ENCODE measurements at regions not wholly inside any gene's neighbourhood (a gene's known extent, or its start where the extent isn't known, plus 50 kb on each side); places are given as distances from the start of the nearest gene placed in this dataset.

DNA sequence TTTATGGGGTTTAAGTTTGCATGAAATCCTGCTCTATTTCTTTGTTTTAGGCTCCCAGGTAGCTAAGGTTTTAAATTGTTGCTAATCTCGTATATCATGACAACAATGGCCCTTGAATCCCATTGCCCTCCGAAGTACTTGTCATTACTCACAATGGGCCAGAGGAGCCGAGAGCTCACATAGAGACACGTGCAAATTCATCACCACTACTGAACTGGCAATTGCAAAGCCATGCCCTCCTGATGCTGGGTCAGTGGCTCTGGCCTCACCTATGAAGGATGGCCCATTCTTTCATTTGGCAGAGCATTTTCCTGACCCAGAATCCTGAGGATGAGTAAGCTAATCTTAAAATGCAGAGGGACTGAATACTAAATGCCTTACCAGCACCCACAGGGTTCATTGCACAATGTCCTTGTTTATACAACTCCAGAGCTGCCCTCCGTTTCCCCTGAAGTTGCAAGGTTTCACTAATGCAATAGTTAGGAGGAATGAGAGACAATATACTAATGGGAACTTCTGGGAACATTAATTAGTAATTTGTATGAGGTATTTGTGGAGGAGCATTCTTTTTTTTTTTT is 71.6 kb upstream of the GAREM1 start:
- DNase-seq: no peak

DNA sequence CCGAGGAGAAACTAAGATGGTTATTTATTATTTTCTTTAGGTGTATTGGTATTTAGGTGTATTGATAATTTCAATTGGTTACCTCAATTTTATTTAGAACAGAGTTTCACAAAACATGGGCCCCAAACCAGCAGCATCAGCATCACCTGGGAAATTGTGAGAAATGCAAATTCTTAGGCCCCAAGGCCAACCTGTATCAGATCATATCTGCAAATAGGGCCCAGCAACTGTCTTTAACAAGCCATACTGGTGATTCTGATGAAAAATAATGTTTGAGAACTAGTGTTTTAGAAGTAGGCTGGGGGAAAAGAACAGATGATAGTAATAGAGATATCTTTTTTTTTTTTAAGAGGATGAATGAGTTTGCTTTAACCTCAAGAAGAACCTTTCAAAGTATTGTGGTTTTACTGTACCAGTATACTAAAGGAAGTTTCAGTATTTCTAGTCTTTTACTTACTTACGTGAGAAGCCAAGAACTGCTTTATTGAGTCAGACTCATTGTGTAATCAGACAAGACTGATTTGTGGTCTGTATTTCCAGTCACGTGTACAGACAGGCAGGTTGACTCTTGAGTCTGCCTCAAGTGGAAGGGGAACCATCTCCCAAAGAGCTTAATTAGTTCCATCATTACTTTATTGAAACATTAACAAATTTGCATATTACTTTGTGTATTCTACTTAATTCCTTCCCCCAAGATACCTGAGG is 60.4 kb upstream of the GAREM1 start:
- no peak for DNase-seq

DNA sequence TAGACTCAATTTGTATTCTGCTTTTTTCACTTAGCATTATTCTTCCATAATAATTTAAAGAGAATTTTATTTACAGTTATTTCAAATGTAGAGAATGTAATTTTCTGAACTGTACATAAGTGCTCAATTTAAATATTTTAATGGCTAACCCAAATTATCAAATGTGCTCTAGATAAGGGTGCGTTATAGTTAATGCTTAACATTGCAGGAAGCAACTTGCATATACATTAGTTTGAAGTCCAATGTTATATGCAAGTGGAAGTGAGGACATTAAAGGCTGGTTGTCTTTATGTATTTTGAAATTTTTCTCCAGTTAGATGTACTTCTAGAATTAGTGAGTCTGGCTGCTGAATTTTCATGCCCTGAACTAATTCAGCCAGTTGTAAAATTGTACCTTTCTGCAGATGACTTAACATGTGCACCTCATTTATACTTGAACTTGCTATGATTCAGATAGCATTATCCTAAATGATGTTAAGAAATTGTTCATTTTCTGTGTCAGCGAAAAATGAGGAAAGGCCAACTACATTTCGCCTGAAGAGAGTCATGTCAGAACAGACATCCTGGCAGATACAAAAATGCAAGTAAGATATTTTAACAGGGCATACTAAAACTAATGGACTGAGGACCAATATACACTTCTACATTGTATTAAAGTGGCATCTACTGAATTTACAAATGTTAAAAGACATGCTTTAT is 59.2 kb upstream of the GAREM1 start:
- DNase-seq: no peak

DNA sequence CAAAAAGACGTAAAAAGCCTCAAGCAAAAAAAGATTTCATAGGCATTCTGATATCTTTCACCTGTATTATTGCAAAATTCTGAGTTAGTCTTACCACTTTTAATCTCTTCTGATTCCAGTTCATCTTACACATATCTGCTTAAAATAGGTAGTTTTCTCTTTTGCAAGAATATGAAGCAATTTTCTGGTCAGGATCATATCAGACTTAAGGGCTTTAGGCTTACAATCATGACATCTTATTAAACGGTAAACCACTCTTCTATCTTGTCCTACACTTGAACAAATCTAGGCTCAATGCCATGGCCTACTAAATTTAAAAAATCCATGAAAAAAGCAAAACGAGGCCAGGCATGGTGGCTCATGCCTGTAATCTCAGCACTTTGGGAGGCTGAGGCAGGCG is 50.1 kb upstream of the GAREM1 start:
- DNase-seq: no peak

Measured in SW 1271 (cell line).